ENCODE measurements at regions not wholly inside any gene's neighbourhood (a gene's known extent, or its start where the extent isn't known, plus 50 kb on each side); places are given as distances from the start of the nearest gene placed in this dataset.

- Histone ChIP-seq H3K4me3 (replicated peaks in 1 of 4; ENCODE audit: control extremely low read depth in 1 of 4, insufficient read depth in 1 of 4, low read depth in 3 of 4, low read length in 4 of 4) (no peak overlapping the region), H2AFZ (ENCODE audit: low read length) (no peak overlapping the region), H3K9me3 (ENCODE audit: control insufficient read depth, insufficient read depth, low read depth, low read length) (no peaks in the 10 kb centered on the region), H3K27me3 (ENCODE audit: control insufficient read depth, insufficient read depth, low read length) (no peaks in the 10 kb centered on the region), H3K4me2 (ENCODE audit: extremely low read depth, insufficient read depth, low read length) (no peak overlapping the region), H3K36me3 (ENCODE audit: control insufficient read depth, insufficient read depth, low read length) (no peaks in the 10 kb centered on the region), H3K79me2 (ENCODE audit: control insufficient read depth, insufficient read depth, low read length) (no peaks in the 10 kb centered on the region), H4K20me1 (ENCODE audit: control insufficient read depth, extremely low read depth, insufficient read depth, low read length) (no peaks in the 10 kb centered on the region), H3K9ac (ENCODE audit: insufficient read depth, low read length) (no peak overlapping the region), H3K4me1 (ENCODE audit: control insufficient read depth, extremely low read depth, insufficient read depth, low read length) (no peaks in the 10 kb centered on the region), H3K27ac (ENCODE audit: insufficient read depth, low read length) (no peak overlapping the region)
- DNase-seq (ENCODE audit: low read depth in 2 of 2) = no peak
- no peak for TF ChIP-seq CTCF (conservative IDR thresholded peaks at IDR 0.05 in 1 of 2, IDR thresholded peaks at IDR 0.05 in 1 of 2; ENCODE audit: low read depth in 1 of 2, low read length in 2 of 2)
- no peak for TF ChIP-seq EZH2 (IDR thresholded peaks at IDR 0.05; ENCODE audit: low read length, missing control alignments)
Measured at GRCh38 chr1:4976859-4977440, 322.5 kb downstream of the AJAP1 start.

GRCh38 chr1:4975856-4976255 lies 321.4 kb downstream of the AJAP1 start:
- H3K27me3 ChIP-seq (ENCODE audit: control insufficient read depth, insufficient read depth, low read length) = no peaks in the 10 kb centered on the region
- no peaks in the 10 kb centered on the region for H3K36me3 ChIP-seq (ENCODE audit: control insufficient read depth, insufficient read depth, low read length)
- DNase-seq (ENCODE audit: low read depth in 2 of 2) = no peak
- TF ChIP-seq CTCF (conservative IDR thresholded peaks at IDR 0.05 in 1 of 2, IDR thresholded peaks at IDR 0.05 in 1 of 2; ENCODE audit: low read depth in 1 of 2, low read length in 2 of 2) = no peak
- no peak for TF ChIP-seq EZH2 (IDR thresholded peaks at IDR 0.05; ENCODE audit: low read length, missing control alignments)
- no peak overlapping the region for H2AFZ ChIP-seq (ENCODE audit: low read length)
- no peak overlapping the region for H3K4me3 ChIP-seq (replicated peaks in 1 of 4; ENCODE audit: control extremely low read depth in 1 of 4, insufficient read depth in 1 of 4, low read depth in 3 of 4, low read length in 4 of 4)
- H3K4me2 ChIP-seq (ENCODE audit: extremely low read depth, insufficient read depth, low read length) = no peak overlapping the region
- H3K9me3 ChIP-seq (ENCODE audit: control insufficient read depth, insufficient read depth, low read depth, low read length) = no peaks in the 10 kb centered on the region
- no peaks in the 10 kb centered on the region for H4K20me1 ChIP-seq (ENCODE audit: control insufficient read depth, extremely low read depth, insufficient read depth, low read length)
- H3K4me1 ChIP-seq (ENCODE audit: control insufficient read depth, extremely low read depth, insufficient read depth, low read length) = no peaks in the 10 kb centered on the region
- H3K9ac ChIP-seq (ENCODE audit: insufficient read depth, low read length) = no peak overlapping the region
- H3K27ac ChIP-seq (ENCODE audit: insufficient read depth, low read length) = no peak overlapping the region
- no peaks in the 10 kb centered on the region for H3K79me2 ChIP-seq (ENCODE audit: control insufficient read depth, insufficient read depth, low read length)

- Histone ChIP-seq H3K9me3 (ENCODE audit: control insufficient read depth, insufficient read depth, low read depth, low read length) (no peaks in the 10 kb centered on the region), H3K79me2 (ENCODE audit: control insufficient read depth, insufficient read depth, low read length) (no peaks in the 10 kb centered on the region), H3K4me3 (replicated peaks in 1 of 4; ENCODE audit: control extremely low read depth in 1 of 4, insufficient read depth in 1 of 4, low read depth in 3 of 4, low read length in 4 of 4) (no peak overlapping the region), H4K20me1 (ENCODE audit: control insufficient read depth, extremely low read depth, insufficient read depth, low read length) (no peaks in the 10 kb centered on the region), H3K27me3 (ENCODE audit: control insufficient read depth, insufficient read depth, low read length) (no peaks in the 10 kb centered on the region), H3K4me2 (ENCODE audit: extremely low read depth, insufficient read depth, low read length) (no peak overlapping the region), H3K9ac (ENCODE audit: insufficient read depth, low read length) (no peak overlapping the region), H3K36me3 (ENCODE audit: control insufficient read depth, insufficient read depth, low read length) (no peaks in the 10 kb centered on the region), H3K27ac (ENCODE audit: insufficient read depth, low read length) (no peak overlapping the region), H3K4me1 (ENCODE audit: control insufficient read depth, extremely low read depth, insufficient read depth, low read length) (no peaks in the 10 kb centered on the region), H2AFZ (ENCODE audit: low read length) (no peak overlapping the region)
- DNase-seq (ENCODE audit: low read depth in 2 of 2) = no peak
- TF ChIP-seq EZH2 (IDR thresholded peaks at IDR 0.05; ENCODE audit: low read length, missing control alignments) (no peak), CTCF (conservative IDR thresholded peaks at IDR 0.05 in 1 of 2, IDR thresholded peaks at IDR 0.05 in 1 of 2; ENCODE audit: low read depth in 1 of 2, low read length in 2 of 2) (no peak)
Measured at GRCh38 chr1:4974981-4975685, 320.7 kb downstream of the AJAP1 start.

Measured in fibroblast of lung (primary cell).